ENCODE measurements at regions not wholly inside any gene's neighbourhood (a gene's known extent, or its start where the extent isn't known, plus 50 kb on each side); places are given as distances from the start of the nearest gene placed in this dataset.
"Not testable (repeated sequence)": the region's sequence is repeated elsewhere in the genome, so short reads cannot be mapped to it uniquely, and the experiment has no call there.

DNA sequence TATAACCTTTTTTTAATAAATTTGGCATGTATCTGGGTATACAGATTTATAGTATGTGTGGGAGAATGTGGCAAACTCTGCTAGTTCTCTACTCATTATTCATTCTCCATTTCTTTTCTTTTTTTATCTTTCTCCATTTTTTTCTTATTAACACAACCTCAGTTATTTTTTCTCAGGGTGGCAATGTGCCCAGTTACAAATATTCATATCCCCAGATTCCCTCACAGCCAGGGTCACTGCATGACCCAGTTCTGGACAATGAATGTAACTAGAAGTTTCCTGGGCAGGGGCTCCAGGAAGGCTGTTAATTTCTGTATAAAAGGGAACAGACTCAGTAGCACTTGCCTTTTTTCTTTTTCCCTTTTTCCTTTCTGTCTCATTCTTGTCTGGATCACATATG, 95.6 kb downstream of the VCPKMT start:
- no peak for DNase-seq

DNA sequence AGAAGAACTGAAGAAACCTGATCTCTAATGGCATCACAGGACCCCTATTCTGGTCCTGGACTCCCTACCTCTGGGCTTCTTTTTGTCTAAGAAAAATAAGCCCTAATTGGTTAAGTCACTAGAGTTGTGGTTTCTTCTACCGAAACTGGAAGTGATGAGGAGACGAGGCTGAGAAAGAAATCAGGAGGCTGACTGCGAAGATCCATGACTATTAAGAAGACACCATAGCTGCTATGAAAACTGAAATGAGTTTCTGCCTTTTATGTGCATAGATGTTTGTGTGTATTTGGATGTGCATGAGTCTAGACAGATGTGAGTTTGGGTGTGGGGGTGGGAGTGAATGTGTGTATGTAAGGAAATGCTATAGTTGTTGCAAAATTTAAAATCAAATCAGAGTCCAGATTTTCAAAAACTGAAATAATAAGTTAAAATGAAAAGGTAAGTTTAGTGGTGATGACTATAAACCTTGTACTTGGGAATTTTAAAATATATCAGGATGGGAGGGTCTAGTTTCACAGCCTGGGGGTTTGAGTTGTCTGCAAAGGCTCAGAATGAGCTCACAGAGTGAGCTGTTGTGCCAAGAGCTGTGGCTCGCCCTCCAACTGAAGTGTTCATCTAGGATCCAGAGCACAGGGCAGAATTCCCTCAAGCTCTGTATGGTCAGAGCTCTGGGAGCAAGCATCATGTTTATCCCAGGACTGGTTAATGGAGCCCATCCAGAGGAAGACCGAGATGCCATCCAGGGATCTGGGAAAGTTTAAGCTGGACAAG, 94.9 kb downstream of the VCPKMT start:
- peak; percentile 37 for DNase-seq

DNA sequence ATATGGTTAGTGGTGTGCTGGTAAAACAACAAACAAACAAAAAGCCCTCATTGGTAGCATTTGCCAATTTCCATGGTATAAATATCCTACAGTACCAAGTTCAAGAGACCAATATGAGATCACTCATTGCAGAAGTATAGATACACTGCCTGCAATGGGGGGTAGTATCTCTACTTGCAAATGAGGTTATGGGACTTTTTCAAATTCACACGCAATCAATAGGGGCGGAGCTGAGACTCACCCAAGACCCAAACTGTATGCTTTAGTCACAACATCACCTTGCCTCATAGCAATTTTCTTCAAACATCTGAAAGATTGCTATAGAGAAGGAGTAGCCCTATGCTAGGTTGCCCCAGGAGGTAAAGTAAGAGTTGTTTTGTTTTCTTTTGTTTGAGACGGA, 93.7 kb downstream of the VCPKMT start:
- DNase-seq, result no peak

GRCh38 chr14:50023671-50024490, 92.5 kb downstream of the VCPKMT start:
- no peak for DNase-seq

GRCh38 chr14:50025073-50025472, 91.3 kb downstream of the VCPKMT start:
- DNase-seq, result no peak

GRCh38 chr14:50025776-50026175, 90.6 kb downstream of the VCPKMT start:
- no peak for DNase-seq

DNA sequence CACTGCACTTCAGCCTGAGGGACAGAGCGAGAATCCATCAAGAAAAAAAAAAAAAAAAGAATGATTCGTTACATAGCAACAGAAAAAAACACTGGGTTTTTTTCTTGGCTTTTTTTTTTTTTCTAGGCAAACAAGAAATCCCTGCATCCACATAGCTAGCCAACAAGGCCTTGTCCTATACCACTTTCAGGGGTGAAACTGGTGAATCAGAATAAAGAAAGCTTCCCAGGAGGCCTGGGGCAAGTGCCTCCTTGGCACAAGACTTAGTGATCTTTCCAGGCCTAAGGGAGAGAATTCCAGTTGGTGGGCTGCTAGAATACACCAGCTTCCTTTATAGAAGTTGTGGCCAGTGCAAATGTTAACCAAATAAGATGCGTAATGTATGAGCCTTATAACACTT, 90.0 kb downstream of the VCPKMT start:
- no peak for DNase-seq

GRCh38 chr14:50027816-50028215, 88.6 kb downstream of the VCPKMT start:
- DNase-seq, result no peak

- no peak for DNase-seq
Observed at GRCh38 chr14:50028458-50028857, 87.9 kb downstream of the VCPKMT start.

- DNase-seq, result no peak
Observed at GRCh38 chr14:50030036-50030435, 86.3 kb downstream of the VCPKMT start.

GRCh38 chr14:50030911-50031310, 85.5 kb downstream of the VCPKMT start:
- DNase-seq, result not testable (repeated sequence)

GRCh38 chr14:50031602-50032313, 84.6 kb downstream of the VCPKMT start:
- no peak for DNase-seq

- DNase-seq, result not testable (repeated sequence)
Observed at GRCh38 chr14:50032462-50033167, 83.8 kb downstream of the VCPKMT start.

GRCh38 chr14:50035214-50035613, 81.2 kb downstream of the VCPKMT start:
- DNase-seq, result no peak

DNA sequence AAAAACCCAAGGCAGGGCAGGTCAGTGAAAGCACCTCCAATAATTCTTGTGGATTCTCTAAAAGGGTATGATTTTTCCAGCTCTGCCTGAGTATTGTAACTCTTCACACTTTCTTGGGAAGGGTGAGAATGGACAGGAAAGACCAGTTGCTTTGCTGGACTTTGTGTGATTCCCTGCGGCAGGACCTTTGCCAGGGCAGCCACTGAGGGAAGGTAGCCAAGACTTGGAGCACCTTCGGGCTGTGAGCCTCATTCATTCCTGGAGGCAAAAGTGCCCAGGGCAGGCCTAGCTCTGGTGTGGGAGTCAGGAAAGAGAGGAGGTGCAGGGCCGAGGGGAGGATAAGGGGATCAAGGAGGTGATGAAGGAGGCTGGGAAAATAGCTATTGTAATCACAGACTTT, 80.2 kb downstream of the VCPKMT start:
- no peak for DNase-seq

DNA sequence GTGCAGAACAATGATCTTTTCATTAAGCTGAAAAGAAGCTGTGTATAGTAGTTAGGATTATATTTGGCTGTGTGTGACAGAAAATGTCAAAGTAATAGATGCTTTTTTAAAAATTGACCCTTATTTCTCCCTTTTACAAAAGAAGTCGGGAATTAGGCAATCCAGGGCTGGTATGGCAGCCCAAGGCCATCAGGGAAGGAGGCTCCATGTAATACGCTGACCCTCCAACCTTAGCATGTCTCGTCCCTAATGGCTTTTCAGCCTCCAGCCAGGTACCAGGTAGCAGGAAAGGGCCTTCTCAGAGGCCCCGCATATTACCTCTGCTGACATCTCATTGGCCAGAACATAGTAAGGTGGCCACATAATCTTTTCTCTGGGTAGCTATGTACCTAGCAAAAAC, 79.7 kb downstream of the VCPKMT start:
- DNase-seq, result no peak

DNA sequence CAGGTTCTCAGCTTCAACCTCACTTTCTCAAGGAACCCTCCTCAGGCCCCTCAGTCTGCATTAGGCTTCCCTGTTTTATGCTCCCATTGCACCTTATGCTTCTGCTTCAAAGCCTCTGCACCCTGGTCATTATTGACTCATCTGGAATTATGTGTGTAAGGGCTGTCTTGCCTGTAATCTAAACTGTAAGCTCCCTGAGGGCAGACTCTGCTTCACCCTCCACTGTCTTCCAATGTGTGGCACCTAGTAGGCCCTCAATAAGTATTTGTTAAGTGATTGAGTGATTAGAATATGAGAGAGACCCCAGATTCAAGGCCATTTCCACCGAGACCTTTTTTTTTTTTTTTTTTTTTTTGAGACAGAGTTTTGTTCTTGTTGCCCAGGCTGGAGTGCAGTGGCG, 79.1 kb downstream of the VCPKMT start:
- no peak for DNase-seq

GRCh38 chr14:50037852-50038251, 78.5 kb downstream of the VCPKMT start:
- no peak for DNase-seq

GRCh38 chr14:50038398-50039119, 77.8 kb downstream of the VCPKMT start:
- peak; percentile 61 for DNase-seq

DNA sequence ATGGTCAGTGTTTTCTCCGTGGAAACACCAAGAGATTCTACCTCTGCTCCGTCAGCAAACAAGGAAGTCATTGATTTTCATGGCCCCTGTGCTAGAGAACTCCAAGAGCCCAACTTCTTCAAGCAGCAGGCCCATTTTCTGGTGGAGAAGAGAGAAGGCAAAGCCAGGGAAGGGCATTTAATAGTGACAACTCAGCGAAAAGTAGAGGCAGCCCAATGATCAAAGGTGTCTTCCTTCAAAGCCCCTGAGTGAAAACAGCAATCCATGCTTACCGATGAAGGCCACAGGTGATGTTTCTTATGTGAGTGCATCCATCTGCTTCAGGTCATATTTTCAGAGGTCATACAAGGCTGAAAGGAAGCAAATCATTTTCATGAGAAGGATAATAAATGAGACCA, 77.3 kb downstream of the VCPKMT start:
- no peak for DNase-seq

GRCh38 chr14:50039734-50040400, 76.5 kb downstream of the VCPKMT start:
- DNase-seq, result no peak

DNA sequence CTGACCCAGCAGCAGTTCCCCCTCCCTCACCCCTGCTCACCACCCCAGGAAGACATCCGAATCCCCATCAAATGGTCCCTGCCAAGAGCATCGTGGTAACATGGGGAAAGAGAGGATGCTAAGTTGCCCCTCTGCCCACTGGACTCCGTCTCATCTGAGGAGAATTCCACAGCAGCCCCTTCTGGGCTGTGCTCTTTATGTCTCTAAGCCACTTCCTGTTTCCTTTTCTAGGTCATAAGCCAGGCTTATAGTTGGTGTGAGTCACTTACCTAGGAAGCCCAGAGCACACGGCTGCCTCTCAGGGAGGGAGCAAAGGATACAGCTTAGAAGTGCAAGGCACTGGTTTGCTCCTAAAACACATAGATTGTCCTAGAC, 76.0 kb downstream of the VCPKMT start:
- DNase-seq, result no peak

All from activated naive CD4-positive, alpha-beta T cell treated with anti-CD3 and anti-CD28 coated beads, Interleukin-2, amount 50 U/mL, for 16 hours (primary cell).